ENCODE measurements at regions not wholly inside any gene's neighbourhood (a gene's known extent, or its start where the extent isn't known, plus 50 kb on each side); places are given as distances from the start of the nearest gene placed in this dataset.

DNA sequence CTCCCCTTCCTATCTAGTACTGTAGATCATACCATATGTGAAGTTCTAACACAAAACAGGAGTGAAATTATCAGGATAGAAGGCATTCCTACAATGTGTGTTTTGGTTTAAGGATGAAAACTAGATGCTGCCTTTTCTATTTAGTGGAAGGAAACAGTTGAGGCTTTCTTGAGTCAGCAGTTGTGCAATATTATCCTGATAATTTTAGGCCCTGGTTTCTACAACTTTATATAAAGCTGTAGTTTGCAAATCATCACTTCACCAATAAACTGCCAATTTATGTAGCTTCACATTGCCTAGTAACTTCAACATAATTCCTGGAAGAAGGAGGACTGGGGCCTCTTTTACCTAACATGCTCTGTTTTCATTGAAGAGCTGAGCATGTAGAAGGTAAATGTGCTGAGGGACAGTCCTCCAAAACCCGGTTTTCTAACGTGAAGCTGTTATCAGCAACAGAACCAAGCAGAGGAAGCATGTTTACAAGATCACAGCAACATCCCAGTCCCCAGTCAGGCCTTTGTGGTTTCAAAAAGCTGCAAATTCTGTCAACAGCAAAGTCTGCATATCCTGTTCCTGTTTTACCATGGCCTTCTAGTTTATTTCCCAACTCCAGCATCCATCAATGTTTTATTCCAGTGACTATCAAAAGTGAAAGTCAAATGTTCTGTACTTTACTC is 513.4 kb upstream of the MEF2C start:
- no peak for DNase-seq (ENCODE audit: low read depth, low spot score)
- Histone ChIP-seq H3K4me3 (ENCODE audit: low read depth, low read length) (no peak overlapping the region), H3K27me3 (ENCODE audit: control insufficient read depth, insufficient read depth, low read length) (no peaks in the 10 kb centered on the region), H3K9me3 (ENCODE audit: control insufficient read depth, insufficient read depth, low read length) (no peaks in the 10 kb centered on the region), H3K27ac (ENCODE audit: low read depth, low read length) (no peak overlapping the region)
- CTCF ChIA-PET = interaction anchor here (0.9 kb wide), 1 partner anchor 669 kb away, joined by 3 read pairs; no protein-coding TSS in a partner anchor
- no peak for TF ChIP-seq CTCF (IDR thresholded peaks at IDR 0.05; ENCODE audit: low read depth, low read length)
- POLR2A ChIA-PET = no interaction called here

DNA sequence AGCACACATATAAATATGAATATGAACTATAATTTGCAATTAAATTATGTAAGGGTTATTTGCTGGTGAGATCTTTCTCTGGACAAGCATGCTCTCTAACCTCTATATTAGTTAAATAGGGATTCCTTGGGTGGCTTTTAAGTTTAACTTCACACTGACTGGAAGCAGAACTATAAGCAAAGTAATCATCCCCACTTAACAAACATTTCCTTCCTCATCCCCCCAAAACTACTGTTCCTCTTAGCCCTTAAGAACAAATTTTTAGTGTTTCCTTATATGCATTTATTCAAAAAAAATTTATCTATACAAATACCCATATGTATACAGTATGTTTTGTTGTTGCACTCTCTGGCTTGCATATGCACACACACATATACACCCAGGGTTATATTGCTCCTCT is 512.1 kb upstream of the MEF2C start:
- ChIA-PET CTCF (no interaction called here), POLR2A (no interaction called here)
- Histone ChIP-seq H3K27me3 (ENCODE audit: control insufficient read depth, insufficient read depth, low read length) (no peaks in the 10 kb centered on the region), H3K9me3 (ENCODE audit: control insufficient read depth, insufficient read depth, low read length) (no peaks in the 10 kb centered on the region), H3K27ac (ENCODE audit: low read depth, low read length) (no peak overlapping the region), H3K4me3 (ENCODE audit: low read depth, low read length) (no peak overlapping the region)
- no peak for TF ChIP-seq CTCF (IDR thresholded peaks at IDR 0.05; ENCODE audit: low read depth, low read length)
- DNase-seq (ENCODE audit: low read depth, low spot score) = no peak

DNA sequence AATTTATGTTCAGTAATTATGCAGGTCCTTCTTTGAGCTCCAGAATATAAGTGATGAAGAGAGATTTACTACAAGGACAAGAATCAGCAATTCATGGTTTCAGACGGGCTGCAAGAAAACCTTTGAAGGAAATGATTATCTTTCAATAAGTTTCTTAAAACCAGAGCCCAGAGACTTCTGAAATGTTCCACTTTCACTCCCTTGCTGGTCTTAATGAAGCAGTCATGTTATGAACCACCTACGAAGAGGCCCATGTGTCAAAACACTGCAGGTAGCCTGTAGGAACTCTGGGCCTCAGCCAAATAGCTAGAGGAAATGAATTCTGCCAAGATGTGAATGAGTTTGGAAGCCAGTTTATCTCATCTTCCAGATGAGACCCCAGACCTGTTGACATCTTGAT is 505.9 kb upstream of the MEF2C start:
- Histone ChIP-seq H3K27me3 (ENCODE audit: control insufficient read depth, insufficient read depth, low read length) (no peaks in the 10 kb centered on the region), H3K9me3 (ENCODE audit: control insufficient read depth, insufficient read depth, low read length) (no peaks in the 10 kb centered on the region), H3K4me3 (ENCODE audit: low read depth, low read length) (no peak overlapping the region), H3K27ac (ENCODE audit: low read depth, low read length) (no peak overlapping the region)
- DNase-seq (ENCODE audit: low read depth, low spot score) = no peak
- ChIA-PET POLR2A (no interaction called here), CTCF (interaction anchor here (1.1 kb wide), 1 partner anchor 661 kb away, joined by 3 read pairs; no protein-coding TSS in a partner anchor)
- no peak for TF ChIP-seq CTCF (IDR thresholded peaks at IDR 0.05; ENCODE audit: low read depth, low read length)

DNA sequence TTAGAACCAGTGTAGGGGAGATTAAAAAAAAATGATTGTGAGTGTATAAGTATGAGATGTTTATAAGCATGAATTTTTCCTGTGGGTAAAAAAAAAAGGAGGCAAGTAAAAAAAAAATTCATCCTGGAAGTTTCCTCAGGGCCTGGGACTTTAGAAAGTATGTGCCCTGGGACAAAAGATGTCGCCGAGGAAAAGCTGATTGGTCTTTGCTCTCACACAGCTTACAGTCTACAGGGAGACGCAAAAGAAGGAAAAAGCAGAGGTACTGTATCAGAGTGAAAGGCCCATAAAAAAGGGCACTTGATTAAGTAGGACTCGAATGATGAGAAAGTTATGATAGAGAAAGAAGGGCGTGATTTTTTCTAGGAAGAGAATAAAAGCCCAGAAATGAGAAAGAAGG is 501.4 kb upstream of the MEF2C start:
- no peaks in the 10 kb centered on the region for H3K27me3 ChIP-seq (ENCODE audit: control insufficient read depth, insufficient read depth, low read length)
- CTCF ChIA-PET = interaction anchor here (0.6 kb wide), 1 partner anchor 664 kb away, joined by 3 read pairs; no protein-coding TSS in a partner anchor
- no peak overlapping the region for H3K4me3 ChIP-seq (ENCODE audit: low read depth, low read length)
- H3K9me3 ChIP-seq (ENCODE audit: control insufficient read depth, insufficient read depth, low read length) = no peaks in the 10 kb centered on the region
- no peak for TF ChIP-seq CTCF (IDR thresholded peaks at IDR 0.05; ENCODE audit: low read depth, low read length)
- no peak overlapping the region for H3K27ac ChIP-seq (ENCODE audit: low read depth, low read length)
- no peak for DNase-seq (ENCODE audit: low read depth, low spot score)
- POLR2A ChIA-PET = no interaction called here

- CTCF ChIA-PET = no interaction called here
- POLR2A ChIA-PET = no interaction called here
- no peaks in the 10 kb centered on the region for H3K27me3 ChIP-seq (ENCODE audit: control insufficient read depth, insufficient read depth, low read length)
- TF ChIP-seq CTCF (IDR thresholded peaks at IDR 0.05; ENCODE audit: low read depth, low read length) = no peak
- DNase-seq (ENCODE audit: low read depth, low spot score) = no peak
- H3K27ac ChIP-seq (ENCODE audit: low read depth, low read length) = no peak overlapping the region
- H3K9me3 ChIP-seq (ENCODE audit: control insufficient read depth, insufficient read depth, low read length) = no peaks in the 10 kb centered on the region
- no peak overlapping the region for H3K4me3 ChIP-seq (ENCODE audit: low read depth, low read length)
These were observed 497.7 kb upstream of the MEF2C start for GRCh38 chr5:89380635-89381034.

All from AG04450 (cell line).